ENCODE measurements at regions not wholly inside any gene's neighbourhood (a gene's known extent, or its start where the extent isn't known, plus 50 kb on each side); places are given as distances from the start of the nearest gene placed in this dataset.
A peak's percentile ranks its signal among the peaks of the same experiment; 100 is the strongest.
"Not testable (repeated sequence)": the region's sequence is repeated elsewhere in the genome, so short reads cannot be mapped to it uniquely, and the experiment has no call there.

DNA sequence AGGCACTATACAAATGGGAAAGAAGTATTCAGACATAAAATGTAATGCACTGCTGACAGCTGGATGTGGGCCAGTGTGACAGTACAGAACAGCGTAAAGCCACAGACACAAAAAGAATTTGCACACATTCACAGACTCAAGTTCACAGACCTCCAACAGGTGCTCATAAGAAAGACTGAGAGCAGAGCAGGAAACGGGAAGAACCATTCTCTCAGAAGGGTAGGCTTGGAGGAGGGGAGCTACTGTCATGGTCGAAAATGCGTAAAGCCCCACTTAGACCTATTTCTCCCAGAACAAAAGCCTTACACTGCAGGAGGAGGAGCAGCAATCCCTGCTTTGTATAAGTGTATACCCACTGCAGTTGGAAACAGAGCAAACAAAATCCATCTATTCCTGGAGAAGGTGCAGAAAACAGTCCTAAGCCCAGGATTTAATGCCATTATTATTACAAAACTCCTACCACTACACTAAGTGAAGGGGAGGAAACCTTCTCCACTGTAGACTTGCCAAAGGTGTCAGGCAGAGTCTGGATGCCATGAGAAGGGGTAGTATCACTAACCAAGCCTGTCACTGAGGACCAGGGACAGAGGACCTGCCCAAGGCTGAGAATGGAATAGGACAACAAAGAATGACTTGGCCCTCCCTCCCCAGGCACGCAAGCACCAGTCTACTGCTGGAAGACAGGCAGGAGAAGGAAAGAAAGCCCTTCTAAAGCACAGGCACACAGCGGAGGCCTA, 103.0 kb upstream of the FAM25C start:
- not testable (repeated sequence) for DNase-seq (ENCODE audit: low spot score)

- not testable (repeated sequence) for DNase-seq (ENCODE audit: low spot score)
These were observed 99.3 kb upstream of the FAM25C start for GRCh38 chr10:48098854-48099253.

DNA sequence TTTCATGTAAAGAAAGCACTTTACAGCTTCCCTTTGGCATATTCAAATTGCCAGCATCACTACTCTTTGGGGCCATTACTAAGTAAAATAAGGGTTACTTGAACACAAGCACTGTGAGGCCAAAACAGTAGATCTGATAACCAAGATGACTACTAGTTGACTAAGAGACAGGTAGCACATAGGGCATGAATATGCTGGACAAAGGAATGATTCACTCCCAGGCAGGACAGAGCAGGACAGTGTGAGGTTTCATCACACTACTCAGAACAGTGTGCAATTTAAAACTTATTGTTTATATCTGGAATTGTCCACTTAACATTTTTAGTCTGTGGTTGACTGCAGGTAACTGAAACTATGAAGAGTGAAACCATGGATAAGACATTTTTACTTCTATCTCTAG, 91.1 kb upstream of the FAM25C start:
- not testable (repeated sequence) for DNase-seq (ENCODE audit: low spot score)

GRCh38 chr10:48088087-48088486, 88.5 kb upstream of the FAM25C start:
- DNase-seq (ENCODE audit: low spot score) = peak; percentile 24

DNA sequence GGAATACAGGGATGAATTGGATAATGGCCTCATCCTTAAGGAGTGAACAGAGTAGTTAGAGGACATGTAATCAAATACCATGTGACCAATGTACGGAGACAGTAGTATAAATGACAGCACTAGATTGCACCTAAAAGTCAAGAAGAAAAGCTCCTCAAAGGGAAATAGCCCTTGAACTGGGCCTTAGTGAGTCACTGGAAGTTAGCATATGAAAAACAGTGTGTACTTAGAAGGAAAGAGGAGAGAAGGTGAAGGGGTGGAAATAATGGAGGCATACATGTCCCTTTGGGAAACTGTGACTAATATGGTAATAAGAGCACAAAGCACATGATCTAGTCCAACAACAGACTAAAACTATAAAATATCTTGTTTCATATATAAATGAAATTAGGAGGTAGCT, 84.9 kb upstream of the FAM25C start:
- DNase-seq (ENCODE audit: low spot score) = not testable (repeated sequence)

GRCh38 chr10:48071228-48071627, 71.6 kb upstream of the FAM25C start:
- not testable (repeated sequence) for DNase-seq (ENCODE audit: low spot score)

DNA sequence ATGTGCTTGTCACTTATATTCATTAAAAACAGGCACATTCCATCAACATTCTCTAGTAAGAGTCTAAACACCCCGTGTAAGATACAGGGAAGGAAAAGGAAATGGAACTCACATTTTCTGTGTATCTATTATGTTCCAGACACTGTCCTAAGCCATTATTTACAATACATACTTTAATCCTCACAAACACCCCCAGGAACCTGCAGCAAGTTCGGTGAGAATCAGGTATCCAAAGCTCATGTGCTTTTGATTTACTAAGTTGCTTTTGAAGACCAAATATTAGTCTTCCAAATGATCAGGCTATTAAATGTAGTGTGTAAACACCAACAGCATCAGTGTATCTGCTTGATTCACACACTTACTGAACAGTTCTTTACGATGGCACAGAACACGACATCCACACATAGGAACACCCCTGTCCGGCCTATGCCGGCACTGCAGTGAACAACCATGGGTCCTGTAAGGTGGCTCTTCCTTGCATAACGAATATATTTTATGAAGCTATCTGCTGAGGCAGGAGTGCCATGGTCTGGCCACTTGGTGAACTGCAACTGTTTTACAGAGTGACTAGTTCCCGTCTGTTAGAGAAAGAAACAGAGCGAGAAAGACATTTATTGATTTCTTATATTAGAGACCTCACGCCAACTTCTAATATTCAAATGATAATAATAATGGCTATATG, 64.5 kb upstream of the FAM25C start:
- not testable (repeated sequence) for DNase-seq (ENCODE audit: low spot score)

DNA sequence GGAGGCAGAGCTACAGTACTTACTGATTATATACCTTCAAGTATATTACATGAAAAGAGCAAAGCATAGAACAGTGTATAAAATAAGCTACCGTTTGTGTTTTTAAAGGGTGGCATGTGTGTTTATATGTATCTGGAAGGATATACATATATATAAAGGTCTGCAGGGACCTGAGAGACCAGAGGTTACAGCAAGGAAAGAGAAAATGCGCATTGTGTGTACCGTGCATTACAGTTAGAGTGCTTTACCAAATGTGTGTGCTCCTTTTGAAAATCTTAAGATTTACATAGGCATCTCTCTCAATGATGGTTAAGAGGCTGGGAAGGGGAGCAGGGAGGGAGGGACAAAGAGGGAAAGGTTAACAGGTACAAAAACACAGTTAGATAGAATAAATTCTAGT, 55.8 kb upstream of the FAM25C start:
- DNase-seq (ENCODE audit: low spot score) = not testable (repeated sequence)
